Activated T-helper 17 cell treated with anti-CD3 and anti-CD28 coated beads, Interleukin-2, amount 50 U/mL, for 72 hours (primary cell): ENCODE measurements at regions not wholly inside any gene's neighbourhood (a gene's known extent, or its start where the extent isn't known, plus 50 kb on each side); places are given as distances from the start of the nearest gene placed in this dataset.

Source experiments
- ATAC-seq: fragments of 150-1000 bp; cut with Tn5 transposase; replicated peaks from 2 replicates; pipeline ENCODE4 v1.10.0; 2021; ENCODE audit warnings: mild to moderate bottlenecking, moderate library complexity
- H3K27ac Mint-ChIP-seq: one replicate; pipeline ENCODE4 v1.8.0; 2022; ENCODE audit warnings: mixed read lengths
- H3K27me3 Mint-ChIP-seq: one replicate; pipeline ENCODE4 v1.8.0; 2022; ENCODE audit warnings: mixed read lengths
- H3K36me3 Mint-ChIP-seq: one replicate; pipeline ENCODE4 v1.8.0; 2022; ENCODE audit warnings: low read depth, mild to moderate bottlenecking, mixed read lengths
- H3K4me1 Mint-ChIP-seq: one replicate; pipeline ENCODE4 v1.8.0; 2022; ENCODE audit warnings: mixed read lengths
- H3K4me3 Mint-ChIP-seq: one replicate; pipeline ENCODE4 v1.8.0; 2022; ENCODE audit warnings: mild to moderate bottlenecking, mixed read lengths
- H3K9me3 Mint-ChIP-seq: one replicate; pipeline ENCODE4 v1.8.0; 2022; ENCODE audit warnings: mixed read lengths

DNA sequence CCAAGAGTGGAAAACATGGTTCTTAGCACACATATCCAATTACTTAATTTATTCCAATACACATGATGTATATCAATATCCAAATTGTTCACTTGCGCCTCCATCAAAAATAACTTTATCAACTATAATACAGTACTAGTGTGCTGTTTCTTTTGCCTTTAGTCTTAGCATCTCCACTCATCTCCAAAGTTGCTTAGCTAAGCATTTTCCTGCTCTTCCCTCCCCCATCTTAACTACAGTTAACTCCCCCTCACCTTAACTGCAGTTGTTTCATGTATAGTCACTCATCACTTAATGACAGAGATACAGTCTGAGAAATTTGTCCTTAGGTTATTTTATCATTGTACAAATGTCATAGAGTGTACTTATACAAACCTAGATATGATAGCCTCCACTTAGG lies 705.2 kb upstream of the LINC00305 start:
- no peak for ATAC-seq

DNA sequence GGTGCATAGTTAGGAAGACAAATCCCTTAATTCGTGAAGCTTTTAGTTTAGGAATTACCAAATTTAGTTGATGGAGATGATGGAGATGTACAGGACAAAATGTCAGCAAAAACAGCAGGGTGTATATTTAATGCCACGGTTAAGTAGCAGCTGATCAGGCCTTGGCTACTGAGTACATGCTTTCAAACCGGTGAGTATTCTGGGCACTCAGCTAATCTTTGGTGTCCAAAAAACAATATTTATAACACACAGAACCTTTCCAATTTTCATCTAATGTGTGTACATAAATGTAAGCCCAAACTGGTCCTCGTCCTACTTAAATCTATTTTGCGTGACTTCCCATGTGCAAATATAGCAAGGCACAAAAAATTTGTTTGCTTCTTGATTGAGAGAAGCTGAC lies 703.4 kb upstream of the LINC00305 start:
- H3K36me3 Mint-ChIP-seq: no peaks in the 10 kb centered on the region

More for the DNA sequence above, 705.2 kb upstream of the LINC00305 start:
- no peak overlapping the region for H3K4me3 Mint-ChIP-seq
- H3K4me1 Mint-ChIP-seq: no peaks in the 10 kb centered on the region
- no peaks in the 10 kb centered on the region for H3K36me3 Mint-ChIP-seq
- H3K27ac Mint-ChIP-seq: no peak overlapping the region
- H3K9me3 Mint-ChIP-seq: peaks cover 4% of the 10 kb centered on the region
- no peaks in the 10 kb centered on the region for H3K27me3 Mint-ChIP-seq

GRCh38 chr18:64851726-64852125 lies 702.8 kb upstream of the LINC00305 start:
- Mint-ChIP-seq H3K9me3 (peaks cover 3% of the 10 kb centered on the region), H3K27me3 (no peaks in the 10 kb centered on the region), H3K4me3 (no peak overlapping the region), H3K27ac (no peak overlapping the region), H3K36me3 (no peaks in the 10 kb centered on the region), H3K4me1 (no peaks in the 10 kb centered on the region)
- ATAC-seq: no peak

More for the DNA sequence above, 703.4 kb upstream of the LINC00305 start:
- H3K4me1 Mint-ChIP-seq: no peaks in the 10 kb centered on the region
- peaks cover 3% of the 10 kb centered on the region for H3K9me3 Mint-ChIP-seq
- no peak for ATAC-seq
- no peaks in the 10 kb centered on the region for H3K27me3 Mint-ChIP-seq
- no peak overlapping the region for H3K4me3 Mint-ChIP-seq
- H3K27ac Mint-ChIP-seq: no peak overlapping the region

DNA sequence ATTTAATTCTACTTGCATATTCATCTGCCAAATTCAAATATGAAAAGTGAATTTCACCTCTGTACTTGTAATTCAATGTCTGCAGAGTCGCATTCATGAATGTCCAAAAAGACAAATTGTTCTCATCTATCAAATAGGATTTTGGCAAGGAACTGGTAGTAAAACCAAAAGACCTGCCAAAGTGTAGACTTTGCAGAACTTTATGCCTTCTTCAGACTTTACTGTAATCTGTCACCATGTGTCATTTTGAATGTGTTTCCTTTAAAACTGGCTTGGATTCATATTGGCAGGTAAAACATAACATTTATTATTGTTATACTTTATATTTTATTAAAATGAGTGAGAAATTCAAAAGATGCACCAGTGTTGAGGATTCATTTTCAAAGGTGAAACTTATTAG lies 701.9 kb upstream of the LINC00305 start:
- no peaks in the 10 kb centered on the region for H3K27me3 Mint-ChIP-seq
- H3K36me3 Mint-ChIP-seq: no peaks in the 10 kb centered on the region
- ATAC-seq: no peak
- H3K27ac Mint-ChIP-seq: no peak overlapping the region
- H3K9me3 Mint-ChIP-seq: peaks cover 3% of the 10 kb centered on the region
- no peaks in the 10 kb centered on the region for H3K4me1 Mint-ChIP-seq
- no peak overlapping the region for H3K4me3 Mint-ChIP-seq

DNA sequence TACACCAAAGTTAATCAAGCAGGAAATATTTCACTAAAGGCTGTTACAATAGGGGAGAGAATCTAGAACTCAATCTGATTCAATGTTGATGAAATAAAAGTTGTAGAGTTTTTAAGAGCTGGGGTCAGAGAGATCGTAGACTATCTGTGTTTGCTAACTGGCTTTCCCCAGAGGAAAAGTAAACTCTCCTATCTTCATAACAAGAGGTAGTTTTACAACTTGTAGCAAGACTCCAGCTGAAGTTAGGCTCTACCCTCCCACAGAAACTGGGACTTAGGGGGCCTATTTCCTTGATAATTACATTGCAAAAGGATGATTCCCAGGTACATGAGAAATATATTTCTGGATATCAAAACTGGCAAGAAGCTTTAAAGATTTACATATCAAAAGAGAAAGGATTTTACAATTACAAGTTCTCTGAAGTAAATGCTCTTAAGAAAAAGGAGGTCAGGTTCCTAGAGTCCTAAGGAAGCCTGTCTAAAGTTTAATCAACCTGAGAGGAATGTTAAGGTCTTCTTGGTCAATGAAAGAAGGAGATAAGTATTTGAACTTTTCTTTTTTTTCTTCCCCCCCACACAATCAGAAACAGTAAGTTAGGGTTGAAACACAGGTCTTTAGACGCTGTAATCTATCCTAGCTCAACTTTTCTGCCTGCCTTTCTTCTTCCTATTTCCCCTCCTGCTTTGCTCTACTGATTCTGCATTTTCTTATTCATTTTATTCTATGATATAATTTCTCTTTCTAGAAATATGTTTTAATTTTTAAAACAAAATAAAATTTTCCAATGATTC lies 692.2 kb upstream of the LINC00305 start:
- Mint-ChIP-seq H3K27me3 (no peaks in the 10 kb centered on the region), H3K36me3 (no peaks in the 10 kb centered on the region), H3K27ac (no peak overlapping the region), H3K4me3 (no peak overlapping the region), H3K4me1 (no peaks in the 10 kb centered on the region), H3K9me3 (peaks cover 8% of the 10 kb centered on the region)
- ATAC-seq: no peak

GRCh38 chr18:64810354-64810753 lies 661.5 kb upstream of the LINC00305 start:
- Mint-ChIP-seq H3K4me3 (no peak overlapping the region), H3K27ac (no peak overlapping the region), H3K4me1 (no peaks in the 10 kb centered on the region), H3K27me3 (no peaks in the 10 kb centered on the region), H3K36me3 (no peaks in the 10 kb centered on the region), H3K9me3 (peaks cover 18% of the 10 kb centered on the region)
- ATAC-seq: no peak

- Mint-ChIP-seq H3K36me3 (no peaks in the 10 kb centered on the region), H3K4me3 (no peak overlapping the region), H3K27me3 (no peaks in the 10 kb centered on the region), H3K27ac (no peak overlapping the region), H3K4me1 (no peaks in the 10 kb centered on the region), H3K9me3 (peaks cover 18% of the 10 kb centered on the region)
- ATAC-seq: no peak
Measured at GRCh38 chr18:64809801-64810200, 660.9 kb upstream of the LINC00305 start.

- no peaks in the 10 kb centered on the region for H3K4me1 Mint-ChIP-seq
- no peak overlapping the region for H3K4me3 Mint-ChIP-seq
- no peaks in the 10 kb centered on the region for H3K27me3 Mint-ChIP-seq
- no peak for ATAC-seq
- H3K36me3 Mint-ChIP-seq: no peaks in the 10 kb centered on the region
- H3K9me3 Mint-ChIP-seq: peaks cover 13% of the 10 kb centered on the region
- no peak overlapping the region for H3K27ac Mint-ChIP-seq
Measured at GRCh38 chr18:64807560-64807959, 658.7 kb upstream of the LINC00305 start.

DNA sequence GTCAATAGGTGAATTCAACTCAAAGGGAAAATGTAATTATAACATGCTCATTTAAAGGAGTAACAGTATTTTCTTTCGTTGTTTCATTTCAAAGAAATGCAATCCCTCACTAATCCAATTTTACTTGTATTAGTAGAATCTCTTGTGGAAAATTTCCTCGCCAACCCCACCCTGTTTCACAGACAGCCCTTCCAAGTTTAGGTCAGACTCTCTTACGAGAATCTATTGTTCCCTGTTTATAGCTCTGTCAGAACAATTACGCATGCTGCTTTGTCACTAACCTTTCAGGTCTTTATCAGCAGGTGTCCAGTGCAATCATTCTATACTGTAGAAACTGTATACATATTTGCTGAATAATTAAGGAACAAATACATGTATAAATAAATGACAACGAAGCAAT lies 657.8 kb upstream of the LINC00305 start:
- H3K27ac Mint-ChIP-seq: no peak overlapping the region
- H3K4me3 Mint-ChIP-seq: no peak overlapping the region
- no peaks in the 10 kb centered on the region for H3K4me1 Mint-ChIP-seq
- no peaks in the 10 kb centered on the region for H3K36me3 Mint-ChIP-seq
- no peak for ATAC-seq
- peaks cover 13% of the 10 kb centered on the region for H3K9me3 Mint-ChIP-seq
- H3K27me3 Mint-ChIP-seq: no peaks in the 10 kb centered on the region

DNA sequence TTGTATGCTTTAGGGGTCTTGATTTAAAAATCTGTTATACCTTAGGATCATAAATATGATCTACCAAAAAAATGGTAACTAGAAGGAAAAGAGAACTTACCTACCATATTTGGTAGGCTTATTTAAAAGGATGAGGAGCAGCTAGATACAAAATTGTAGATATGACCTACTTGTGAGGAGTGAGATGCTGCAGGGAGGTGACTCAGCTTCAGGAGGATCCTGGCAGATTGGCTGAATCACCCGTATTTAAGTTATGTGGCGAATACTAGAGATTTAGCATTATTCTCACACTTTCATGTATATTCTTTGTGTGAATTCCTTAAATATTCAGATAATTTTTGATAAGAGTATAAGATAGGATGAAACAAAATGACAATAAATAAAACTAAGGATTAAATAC lies 657.3 kb upstream of the LINC00305 start:
- Mint-ChIP-seq H3K4me3 (no peak overlapping the region), H3K27ac (no peak overlapping the region), H3K9me3 (peaks cover 12% of the 10 kb centered on the region), H3K27me3 (no peaks in the 10 kb centered on the region), H3K36me3 (no peaks in the 10 kb centered on the region), H3K4me1 (no peaks in the 10 kb centered on the region)
- ATAC-seq: no peak

- H3K27me3 Mint-ChIP-seq: no peaks in the 10 kb centered on the region
- no peaks in the 10 kb centered on the region for H3K4me1 Mint-ChIP-seq
- H3K4me3 Mint-ChIP-seq: no peak overlapping the region
- H3K9me3 Mint-ChIP-seq: peaks cover 4% of the 10 kb centered on the region
- H3K36me3 Mint-ChIP-seq: no peaks in the 10 kb centered on the region
- ATAC-seq: no peak
- no peak overlapping the region for H3K27ac Mint-ChIP-seq
Measured at GRCh38 chr18:64803471-64803870, 654.6 kb upstream of the LINC00305 start.

GRCh38 chr18:64800151-64800550 lies 651.3 kb upstream of the LINC00305 start:
- Mint-ChIP-seq H3K4me3 (no peak overlapping the region), H3K27me3 (no peaks in the 10 kb centered on the region), H3K9me3 (peaks cover 3% of the 10 kb centered on the region), H3K27ac (no peak overlapping the region), H3K36me3 (no peaks in the 10 kb centered on the region), H3K4me1 (no peaks in the 10 kb centered on the region)
- ATAC-seq: no peak

- H3K4me3 Mint-ChIP-seq: no peak overlapping the region
- no peaks in the 10 kb centered on the region for H3K27me3 Mint-ChIP-seq
- no peaks in the 10 kb centered on the region for H3K4me1 Mint-ChIP-seq
- no peaks in the 10 kb centered on the region for H3K36me3 Mint-ChIP-seq
- H3K27ac Mint-ChIP-seq: no peak overlapping the region
- no peak for ATAC-seq
- H3K9me3 Mint-ChIP-seq: peaks cover 3% of the 10 kb centered on the region
Measured at GRCh38 chr18:64799376-64799775, 650.5 kb upstream of the LINC00305 start.

DNA sequence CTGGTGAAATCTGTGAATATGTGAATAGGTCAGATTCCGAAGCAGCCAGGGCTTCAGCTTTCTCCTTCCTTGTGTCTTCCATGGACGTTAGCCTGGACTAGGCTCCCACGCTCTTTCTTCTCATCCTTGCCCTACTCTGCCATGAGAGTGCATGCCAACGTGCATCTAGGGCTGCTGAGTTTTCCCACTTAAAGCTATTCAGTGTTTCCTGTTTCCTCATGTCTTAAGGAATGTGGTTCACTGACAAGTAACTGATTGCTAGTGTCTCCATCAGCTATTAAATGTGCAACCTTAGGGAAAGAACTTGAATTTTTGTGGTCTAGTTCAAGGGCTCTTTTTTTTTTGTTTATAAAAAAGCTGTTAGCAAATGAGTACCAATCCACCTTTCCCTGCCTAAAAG lies 642.3 kb upstream of the LINC00305 start:
- H3K27ac Mint-ChIP-seq: no peak overlapping the region
- H3K4me3 Mint-ChIP-seq: no peak overlapping the region
- no peaks in the 10 kb centered on the region for H3K27me3 Mint-ChIP-seq
- no peaks in the 10 kb centered on the region for H3K36me3 Mint-ChIP-seq
- H3K4me1 Mint-ChIP-seq: no peaks in the 10 kb centered on the region
- no peak for ATAC-seq
- peaks cover 12% of the 10 kb centered on the region for H3K9me3 Mint-ChIP-seq

DNA sequence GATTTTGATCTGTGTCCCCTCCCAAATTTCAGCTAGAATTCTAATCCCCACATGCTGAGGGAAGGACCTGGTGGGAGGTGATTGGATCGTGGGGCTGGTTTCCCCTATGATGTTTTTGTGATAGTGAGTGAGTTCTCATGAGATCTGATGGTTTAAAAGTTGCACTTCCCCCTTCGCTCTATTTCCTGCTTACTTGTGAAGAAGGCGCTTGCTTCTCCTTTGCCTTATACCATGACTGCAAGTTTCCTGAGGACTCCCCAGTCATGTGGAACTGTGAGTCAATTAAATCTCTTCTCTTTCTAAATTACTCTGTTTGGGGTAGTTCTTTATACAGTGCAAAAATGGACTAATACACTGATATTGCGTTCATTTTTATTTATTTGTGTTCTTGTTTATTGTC lies 636.8 kb upstream of the LINC00305 start:
- no peak for ATAC-seq
- Mint-ChIP-seq H3K27ac (no peak overlapping the region), H3K9me3 (peaks cover 18% of the 10 kb centered on the region), H3K4me3 (no peak overlapping the region), H3K27me3 (no peaks in the 10 kb centered on the region), H3K36me3 (no peaks in the 10 kb centered on the region), H3K4me1 (no peaks in the 10 kb centered on the region)

- no peaks in the 10 kb centered on the region for H3K4me1 Mint-ChIP-seq
- H3K27me3 Mint-ChIP-seq: no peaks in the 10 kb centered on the region
- H3K36me3 Mint-ChIP-seq: no peaks in the 10 kb centered on the region
- peaks cover 4% of the 10 kb centered on the region for H3K9me3 Mint-ChIP-seq
- H3K27ac Mint-ChIP-seq: no peak overlapping the region
- H3K4me3 Mint-ChIP-seq: no peak overlapping the region
- no peak for ATAC-seq
Measured at GRCh38 chr18:64777556-64777955, 628.7 kb upstream of the LINC00305 start.
